ENCODE measurements at regions not wholly inside any gene's neighbourhood (a gene's known extent, or its start where the extent isn't known, plus 50 kb on each side); places are given as distances from the start of the nearest gene placed in this dataset.
"Not testable (repeated sequence)": the region's sequence is repeated elsewhere in the genome, so short reads cannot be mapped to it uniquely, and the experiment has no call there.

- TF ChIP-seq POLR2AphosphoS5, CTCF, POLR2A, EP300 (IDR thresholded peaks at IDR 0.05): not testable (repeated sequence)
Observed at GRCh38 chr2:228425411-228426060, 244.0 kb upstream of the SPHKAP start.

Data from sigmoid colon (tissue), 4 donors.